ENCODE measurements at regions not wholly inside any gene's neighbourhood (a gene's known extent, or its start where the extent isn't known, plus 50 kb on each side); places are given as distances from the start of the nearest gene placed in this dataset.

DNA sequence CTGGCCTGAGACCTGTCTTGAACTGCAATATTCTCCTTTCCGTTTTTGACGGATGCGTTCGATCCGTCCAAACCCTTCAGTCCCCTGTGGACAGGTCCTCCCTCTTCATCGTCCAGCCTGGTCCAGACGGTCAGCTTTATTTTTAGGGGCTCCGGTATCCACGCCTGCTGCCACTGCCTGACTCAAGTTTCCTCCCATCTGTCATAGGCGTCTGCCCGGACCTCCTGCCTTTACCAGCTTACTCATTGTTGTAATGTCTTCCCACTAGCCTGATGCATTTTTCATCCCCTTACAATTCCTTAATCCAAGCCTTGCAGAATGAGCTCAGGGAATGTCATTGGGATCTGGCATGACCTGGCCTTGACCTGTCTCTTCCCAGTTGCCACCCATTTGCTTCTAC is 145.8 kb downstream of the TENT4A start:
- TF ChIP-seq, protein P1, sequence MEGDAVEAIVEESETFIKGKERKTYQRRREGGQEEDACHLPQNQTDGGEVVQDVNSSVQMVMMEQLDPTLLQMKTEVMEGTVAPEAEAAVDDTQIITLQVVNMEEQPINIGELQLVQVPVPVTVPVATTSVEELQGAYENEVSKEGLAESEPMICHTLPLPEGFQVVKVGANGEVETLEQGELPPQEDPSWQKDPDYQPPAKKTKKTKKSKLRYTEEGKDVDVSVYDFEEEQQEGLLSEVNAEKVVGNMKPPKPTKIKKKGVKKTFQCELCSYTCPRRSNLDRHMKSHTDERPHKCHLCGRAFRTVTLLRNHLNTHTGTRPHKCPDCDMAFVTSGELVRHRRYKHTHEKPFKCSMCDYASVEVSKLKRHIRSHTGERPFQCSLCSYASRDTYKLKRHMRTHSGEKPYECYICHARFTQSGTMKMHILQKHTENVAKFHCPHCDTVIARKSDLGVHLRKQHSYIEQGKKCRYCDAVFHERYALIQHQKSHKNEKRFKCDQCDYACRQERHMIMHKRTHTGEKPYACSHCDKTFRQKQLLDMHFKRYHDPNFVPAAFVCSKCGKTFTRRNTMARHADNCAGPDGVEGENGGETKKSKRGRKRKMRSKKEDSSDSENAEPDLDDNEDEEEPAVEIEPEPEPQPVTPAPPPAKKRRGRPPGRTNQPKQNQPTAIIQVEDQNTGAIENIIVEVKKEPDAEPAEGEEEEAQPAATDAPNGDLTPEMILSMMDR (IDR thresholded peaks at IDR 0.05; ENCODE audit: low read length, missing control alignments) = no peak
- no peak for DNase-seq (ENCODE audit: low read depth)
- no peak overlapping the region for H3K4me3 ChIP-seq (replicated peaks; ENCODE audit: low read depth, low read length)

GRCh38 chr5:6859951-6860638 is 146.9 kb downstream of the TENT4A start:
- H3K4me3 ChIP-seq (replicated peaks; ENCODE audit: low read depth, low read length) = no peak overlapping the region
- no peak for DNase-seq (ENCODE audit: low read depth)
- TF ChIP-seq, protein P1 (IDR thresholded peaks at IDR 0.05; ENCODE audit: low read length, missing control alignments) = no peak

- H3K4me3 ChIP-seq (replicated peaks; ENCODE audit: low read depth, low read length) = no peak overlapping the region
- DNase-seq (ENCODE audit: low read depth) = no peak
- TF ChIP-seq, protein P1 (IDR thresholded peaks at IDR 0.05; ENCODE audit: low read length, missing control alignments) = no peak
Measured at GRCh38 chr5:6861036-6861435, 147.8 kb downstream of the TENT4A start.

DNA sequence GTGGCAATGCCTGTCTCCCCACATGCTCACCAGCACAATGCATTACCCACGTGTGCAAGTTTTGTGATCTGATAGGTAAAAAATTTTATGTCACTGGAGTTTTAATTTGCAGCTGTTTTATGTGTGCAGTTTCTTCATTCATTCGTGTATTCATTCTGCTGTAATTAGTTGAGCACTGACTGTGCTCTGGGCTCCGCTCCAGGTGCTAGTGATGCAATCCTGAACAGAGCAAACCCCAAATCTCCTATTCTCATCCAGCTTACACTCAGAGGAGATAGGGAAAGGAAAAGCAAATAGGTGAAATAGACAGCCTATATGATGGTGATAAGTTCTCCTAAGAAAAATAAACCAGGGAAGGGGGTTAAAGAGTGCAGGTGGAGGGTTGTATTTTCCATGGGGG is 148.4 kb downstream of the TENT4A start:
- DNase-seq (ENCODE audit: low read depth) = no peak
- no peak overlapping the region for H3K4me3 ChIP-seq (replicated peaks; ENCODE audit: low read depth, low read length)
- TF ChIP-seq, protein P1 (IDR thresholded peaks at IDR 0.05; ENCODE audit: low read length, missing control alignments) = no peak

- no peak for DNase-seq (ENCODE audit: low read depth)
- TF ChIP-seq, protein P1 (IDR thresholded peaks at IDR 0.05; ENCODE audit: low read length, missing control alignments) = no peak
- no peak overlapping the region for H3K4me3 ChIP-seq (replicated peaks; ENCODE audit: low read depth, low read length)
Measured at GRCh38 chr5:6862306-6862705, 149.1 kb downstream of the TENT4A start.

DNA sequence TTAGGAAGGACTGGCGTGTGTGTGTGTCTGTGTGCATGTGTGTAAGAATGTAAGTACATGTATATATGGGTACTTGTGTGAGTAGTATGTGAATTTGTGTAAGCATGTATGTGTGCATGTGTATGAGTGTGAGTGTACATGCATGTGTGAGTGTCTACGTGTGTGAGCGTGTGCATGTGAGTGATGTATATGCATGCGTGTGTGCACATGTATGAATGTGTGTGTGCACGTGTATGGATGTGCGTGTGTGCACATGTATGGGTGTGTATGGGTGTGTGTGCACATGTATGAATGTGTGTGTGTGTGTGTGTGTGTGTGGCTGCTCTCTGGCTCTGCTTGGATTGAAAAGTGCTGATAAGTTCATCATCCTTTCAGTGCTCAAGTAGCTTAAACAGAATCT is 154.5 kb downstream of the TENT4A start:
- DNase-seq (ENCODE audit: low read depth) = peak; percentile 0
- H3K4me3 ChIP-seq (replicated peaks; ENCODE audit: low read depth, low read length) = no peak overlapping the region
- TF ChIP-seq, protein P1 (IDR thresholded peaks at IDR 0.05; ENCODE audit: low read length, missing control alignments) = no peak

- TF ChIP-seq, protein P1 (IDR thresholded peaks at IDR 0.05; ENCODE audit: low read length, missing control alignments) = no peak
- H3K4me3 ChIP-seq (replicated peaks; ENCODE audit: low read depth, low read length) = no peak overlapping the region
- DNase-seq (ENCODE audit: low read depth) = no peak
Measured at GRCh38 chr5:6868171-6868570, 154.9 kb downstream of the TENT4A start.

Measured in fibroblast of pulmonary artery (primary cell).